ENCODE measurements at regions not wholly inside any gene's neighbourhood (a gene's known extent, or its start where the extent isn't known, plus 50 kb on each side); places are given as distances from the start of the nearest gene placed in this dataset.

GRCh38 chr5:152824316-152824715 lies 419.2 kb upstream of the NMUR2 start:
- no peaks in the 10 kb centered on the region for H3K9me3 ChIP-seq
- no peak for TF ChIP-seq CTCF (IDR thresholded peaks at IDR 0.05)
- 80 to 84% methylated on average over 3 of the region's 3 CpGs for WGBS, 2 donors
- ATAC-seq (no peak), DNase-seq (no peak)
- H3K4me1 ChIP-seq = no peaks in the 10 kb centered on the region
- no peaks in the 10 kb centered on the region for H3K36me3 ChIP-seq
- no peak overlapping the region for H3K4me3 ChIP-seq
- peaks cover 0 to 4% (median 0%) of the 10 kb centered on the region in 7 donors for H3K27me3 ChIP-seq
- intact Hi-C loops (cut with DNase I) = no loop called here
- no peak overlapping the region for H3K27ac ChIP-seq

GRCh38 chr5:152838241-152838786 lies 433.2 kb upstream of the NMUR2 start:
- Histone ChIP-seq H3K4me1 (peaks cover 0 to 10% (median 0%) of the 10 kb centered on the region in 9 donors), H3K9me3 (no peaks in the 10 kb centered on the region), H3K27ac (peak overlapping the region in 2 of 10 donors; percentile 15 to 36), H3K36me3 (no peaks in the 10 kb centered on the region), H3K27me3 (peaks cover 0 to 3% (median 0%) of the 10 kb centered on the region in 7 donors), H3K4me3 (no peak overlapping the region)
- ATAC-seq = peak in 6 of 8 donors; percentile 46 to 82 (median 74)
- DNase-seq = peak in 1 of 2 donors; percentile 4
- intact Hi-C loops (cut with DNase I) = no loop called here
- TF ChIP-seq CTCF (IDR thresholded peaks at IDR 0.05) = no peak
- WGBS, 2 donors = 69 to 80% methylated on average over 7 of the region's 7 CpGs

GRCh38 chr5:152844713-152845112 lies 439.6 kb upstream of the NMUR2 start:
- H3K4me1 ChIP-seq = peaks cover 0 to 9% (median 0%) of the 10 kb centered on the region in 9 donors
- no peaks in the 10 kb centered on the region for H3K9me3 ChIP-seq
- H3K27me3 ChIP-seq = no peaks in the 10 kb centered on the region
- DNase-seq (no peak), ATAC-seq (no peak)
- intact Hi-C loops (cut with DNase I) = no loop called here
- TF ChIP-seq CTCF (IDR thresholded peaks at IDR 0.05) = no peak
- H3K4me3 ChIP-seq = no peak overlapping the region
- WGBS, 2 donors = 53 to 74% methylated on average over 1 of the region's 1 CpG
- no peak overlapping the region for H3K27ac ChIP-seq
- H3K36me3 ChIP-seq = no peaks in the 10 kb centered on the region

DNA sequence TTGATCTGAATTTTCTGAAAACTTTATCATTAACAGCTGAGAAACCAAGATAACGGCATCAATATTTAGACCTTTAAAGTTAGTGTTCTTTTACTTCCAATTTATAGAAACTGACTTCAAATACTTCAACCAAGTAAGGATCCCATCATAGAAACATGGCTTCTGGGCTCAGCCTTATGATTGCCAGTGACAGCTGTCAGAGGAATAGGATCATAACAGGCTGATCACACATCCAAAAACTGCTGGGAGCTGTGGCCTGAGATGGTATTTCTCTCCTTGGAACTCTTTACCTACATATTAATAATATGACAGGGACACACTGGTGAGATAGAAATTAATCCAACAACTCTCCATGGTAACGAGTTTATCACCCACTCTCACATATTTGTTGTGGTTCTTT lies 448.3 kb upstream of the NMUR2 start:
- Histone ChIP-seq H3K36me3 (no peaks in the 10 kb centered on the region), H3K4me1 (peaks cover 0 to 4% (median 0%) of the 10 kb centered on the region in 9 donors), H3K4me3 (no peak overlapping the region), H3K9me3 (no peaks in the 10 kb centered on the region), H3K27me3 (no peaks in the 10 kb centered on the region), H3K27ac (no peak overlapping the region)
- intact Hi-C loops (cut with DNase I) = no loop called here
- TF ChIP-seq CTCF (IDR thresholded peaks at IDR 0.05) = no peak
- DNase-seq (no peak), ATAC-seq (no peak)
- 67 to 69% methylated on average over 2 of the region's 2 CpGs for WGBS, 2 donors

Measured in heart right ventricle (tissue), 16 donors.